IPS-18c (cell line): ENCODE measurements at regions not wholly inside any gene's neighbourhood (a gene's known extent, or its start where the extent isn't known, plus 50 kb on each side); places are given as distances from the start of the nearest gene placed in this dataset.

ENCODE experiments used
- H3K4me3 ChIP-seq: 2 replicates; pipeline ENCODE4 v1.7.0; 2013; ENCODE audit warnings: low read depth, mild to moderate bottlenecking, low read length, moderate library complexity; ENCODE audit not compliant: insufficient read depth
- H3K9me3 ChIP-seq: one replicate; pipeline ENCODE4 v1.6.1; 2013; ENCODE audit warnings: mild to moderate bottlenecking, low read length, moderate library complexity; ENCODE audit not compliant: control insufficient read depth, insufficient read depth

- no peak overlapping the region for H3K4me3 ChIP-seq
- peaks cover 2% of the 10 kb centered on the region for H3K9me3 ChIP-seq
Observed at GRCh38 chr12:124420041-124420995, 125.4 kb downstream of the RFLNA start.

- peaks cover 2% of the 10 kb centered on the region for H3K9me3 ChIP-seq
- H3K4me3 ChIP-seq = no peak overlapping the region
Observed at GRCh38 chr12:124419292-124420040, 124.6 kb downstream of the RFLNA start.

GRCh38 chr12:124418791-124419190 is 123.9 kb downstream of the RFLNA start:
- Histone ChIP-seq H3K9me3 (peaks cover 2% of the 10 kb centered on the region), H3K4me3 (no peak overlapping the region)

- peaks cover 2% of the 10 kb centered on the region for H3K9me3 ChIP-seq
- H3K4me3 ChIP-seq = no peak overlapping the region
Observed at GRCh38 chr12:124418156-124418555, 123.3 kb downstream of the RFLNA start.

DNA sequence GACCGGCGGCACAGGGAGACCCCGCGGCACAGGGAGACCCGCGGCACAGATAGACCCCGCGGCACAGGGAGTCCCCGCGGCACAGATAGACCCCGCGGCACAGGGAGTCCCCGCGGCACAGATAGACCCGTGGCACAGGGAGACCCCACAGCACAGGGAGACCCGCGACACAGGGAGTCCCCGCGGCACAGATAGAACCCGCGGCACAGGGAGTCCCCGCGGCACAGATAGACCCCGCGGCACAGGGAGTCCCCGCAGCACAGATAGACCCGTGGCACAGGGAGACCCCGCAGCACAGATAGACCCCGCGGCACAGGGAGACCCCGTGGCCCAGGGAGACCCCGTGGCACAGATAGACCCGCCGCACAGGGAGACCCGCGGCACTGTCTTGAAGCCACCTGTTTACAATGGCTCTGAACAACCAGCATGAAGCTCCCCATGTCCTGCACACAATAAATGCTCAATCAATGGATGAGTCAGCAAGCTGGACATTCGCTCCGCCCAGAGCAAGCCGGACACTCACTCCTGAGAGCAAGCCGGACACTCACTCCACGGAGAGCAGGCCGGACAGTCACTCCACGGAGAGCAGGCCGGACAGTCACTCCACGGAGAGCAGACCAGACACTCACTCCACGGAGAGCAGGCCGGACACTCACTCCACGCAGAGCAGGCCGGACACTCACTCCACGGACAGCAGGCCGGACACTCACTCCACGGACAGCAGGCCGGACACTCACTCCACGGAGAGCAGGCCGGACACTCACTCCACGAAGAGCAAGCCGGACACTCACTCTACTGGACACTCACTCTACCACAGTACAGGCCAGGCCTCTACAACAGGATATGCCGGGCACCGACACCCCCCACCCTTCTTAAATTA is 121.9 kb downstream of the RFLNA start:
- Histone ChIP-seq H3K9me3 (peaks cover 2% of the 10 kb centered on the region), H3K4me3 (no peak overlapping the region; the same call in 1 of the 2 replicates)

GRCh38 chr12:124415064-124415463 is 120.2 kb downstream of the RFLNA start:
- Histone ChIP-seq H3K4me3 (no peak overlapping the region), H3K9me3 (peaks cover 2% of the 10 kb centered on the region)

DNA sequence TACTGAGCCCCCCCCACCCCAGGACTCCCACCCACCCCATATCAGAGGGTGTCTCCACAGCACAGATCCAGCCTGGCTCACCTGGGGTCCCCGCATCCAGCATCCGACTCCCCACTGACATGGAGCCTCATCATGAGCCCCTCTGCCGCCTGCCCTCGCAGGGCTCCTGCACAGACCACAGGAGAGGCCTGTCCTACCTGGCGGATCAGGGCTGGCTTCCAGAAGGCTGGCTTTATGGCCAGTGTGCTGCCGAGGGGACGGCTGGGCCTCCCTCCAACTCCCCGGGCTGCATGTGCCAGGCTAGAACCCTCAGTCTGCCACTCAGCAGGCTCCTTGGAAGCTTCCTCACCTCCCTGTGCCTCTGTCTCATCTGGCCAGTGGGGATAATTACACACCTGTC is 119.0 kb downstream of the RFLNA start:
- no peak overlapping the region for H3K4me3 ChIP-seq
- peaks cover 2% of the 10 kb centered on the region for H3K9me3 ChIP-seq

- H3K9me3 ChIP-seq = peaks cover 2% of the 10 kb centered on the region
- no peak overlapping the region for H3K4me3 ChIP-seq
Observed at GRCh38 chr12:124413401-124413800, 118.5 kb downstream of the RFLNA start.

DNA sequence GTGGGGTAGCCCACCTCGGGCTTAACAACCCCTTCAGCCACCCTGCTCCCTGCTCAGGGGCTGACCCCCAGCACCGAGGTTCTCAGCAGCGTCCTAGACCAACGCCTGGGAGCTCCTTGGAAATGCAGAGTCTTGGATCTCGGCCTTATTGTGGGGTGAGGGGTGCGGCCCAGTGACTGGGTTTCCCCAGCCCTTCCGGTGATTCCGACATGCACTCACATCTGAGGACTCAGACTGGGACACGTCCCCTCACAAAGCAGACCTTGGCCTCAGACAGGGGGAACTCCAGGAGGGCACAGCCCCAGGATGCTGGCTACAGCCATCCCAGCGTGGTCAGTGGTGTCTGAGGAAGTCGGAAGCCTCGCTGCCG is 117.7 kb downstream of the RFLNA start:
- Histone ChIP-seq H3K4me3 (no peak overlapping the region), H3K9me3 (peaks cover 2% of the 10 kb centered on the region)

DNA sequence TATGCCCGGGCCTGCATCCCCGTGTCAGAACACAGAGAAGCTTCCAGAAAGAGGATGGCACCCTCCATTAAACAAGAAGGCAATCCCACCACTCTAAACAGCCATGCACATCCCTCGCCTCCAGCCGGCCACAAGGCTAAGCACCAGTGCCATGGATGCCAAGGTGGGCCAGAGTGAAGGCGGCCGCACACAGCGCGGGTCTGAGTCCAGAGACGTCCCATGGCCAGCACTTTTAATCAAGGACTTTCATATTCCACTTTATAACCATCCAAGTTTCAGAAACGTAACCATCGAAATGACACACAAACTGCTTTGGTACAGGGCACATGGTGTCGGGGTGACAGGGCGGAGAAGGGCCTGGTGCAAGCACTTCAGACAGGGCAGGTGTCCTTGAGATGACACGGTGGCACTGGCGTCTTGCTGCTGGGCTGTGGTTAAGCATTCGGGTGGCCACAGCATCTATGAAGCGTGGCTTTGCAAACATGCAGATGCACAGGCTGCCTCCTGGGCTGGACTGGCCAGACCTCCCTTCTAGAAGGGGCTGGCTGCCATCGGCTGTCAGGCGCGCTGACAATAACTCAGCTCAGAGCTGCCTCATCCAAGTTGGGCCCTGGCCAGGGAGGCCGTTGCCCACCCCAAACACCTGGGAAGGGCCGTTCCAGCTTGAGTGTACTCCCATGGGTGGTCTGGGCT is 117.2 kb downstream of the RFLNA start:
- Histone ChIP-seq H3K9me3 (peaks cover 2% of the 10 kb centered on the region), H3K4me3 (no peak overlapping the region)

GRCh38 chr12:124411281-124411878 is 116.5 kb downstream of the RFLNA start:
- no peak overlapping the region for H3K4me3 ChIP-seq
- peaks cover 2% of the 10 kb centered on the region for H3K9me3 ChIP-seq

- H3K4me3 ChIP-seq = no peak overlapping the region
- H3K9me3 ChIP-seq = no peaks in the 10 kb centered on the region
Observed at GRCh38 chr12:124410354-124411175, 115.7 kb downstream of the RFLNA start.

DNA sequence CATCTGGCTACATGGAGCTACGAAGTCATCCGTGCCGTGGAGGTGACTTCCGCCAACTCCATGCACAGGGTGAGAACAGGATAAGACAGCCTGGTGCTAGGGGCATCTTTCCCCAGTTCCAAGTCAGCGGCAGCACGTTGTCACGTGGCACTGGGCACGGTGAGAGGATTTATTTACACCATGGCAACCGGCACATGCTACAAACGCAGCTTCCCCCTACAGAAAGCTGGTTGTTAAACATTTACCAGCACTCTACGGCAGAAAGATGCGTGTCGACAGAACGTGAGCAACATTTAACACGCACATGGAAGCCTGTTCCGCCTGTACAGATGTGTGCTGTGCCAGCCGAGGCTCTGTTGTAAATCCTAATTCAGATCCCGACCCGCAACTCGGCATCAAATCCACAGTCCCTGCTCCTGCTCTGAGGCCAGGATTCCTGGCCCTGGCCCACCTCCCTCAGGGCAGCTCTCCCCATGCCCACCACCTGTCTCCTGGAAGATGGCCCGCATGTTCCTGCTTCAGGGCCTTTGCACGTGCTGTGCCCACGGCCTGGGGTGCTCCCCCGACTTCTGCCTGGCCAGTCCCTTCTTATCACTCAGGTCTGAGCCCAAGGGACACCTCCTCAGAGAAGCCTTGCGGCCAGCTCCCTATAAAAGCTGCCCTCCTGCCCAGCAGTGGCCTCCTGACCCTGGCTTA is 114.1 kb downstream of the RFLNA start:
- no peaks in the 10 kb centered on the region for H3K9me3 ChIP-seq
- H3K4me3 ChIP-seq = no peak overlapping the region

- H3K4me3 ChIP-seq = no peak overlapping the region
- no peaks in the 10 kb centered on the region for H3K9me3 ChIP-seq
Observed at GRCh38 chr12:124407074-124407473, 112.2 kb downstream of the RFLNA start.

- Histone ChIP-seq H3K4me3 (no peak overlapping the region), H3K9me3 (no peaks in the 10 kb centered on the region)
Observed at GRCh38 chr12:124406043-124406442, 111.2 kb downstream of the RFLNA start.
